HG02852 (cell line): ENCODE measurements at regions not wholly inside any gene's neighbourhood (a gene's known extent, or its start where the extent isn't known, plus 50 kb on each side); places are given as distances from the start of the nearest gene placed in this dataset.
"Not testable (repeated sequence)": the region's sequence is repeated elsewhere in the genome, so short reads cannot be mapped to it uniquely, and the experiment has no call there.

Experiments used
- ATAC-seq: cut with Tn5 transposase; IDR thresholded peaks from one replicate; pipeline ENCODE4 v1.9.1; 2021; ENCODE audit warnings: mild to moderate bottlenecking, moderate library complexity; ENCODE audit not compliant: unreplicated experiment

- ATAC-seq = no peak
Measured at GRCh38 chr5:155485386-155485785, 471.8 kb downstream of the KIF4B start.

GRCh38 chr5:155489949-155490348 is 476.4 kb downstream of the KIF4B start:
- no peak for ATAC-seq

- no peak for ATAC-seq
Measured at GRCh38 chr5:155492191-155492590, 478.6 kb downstream of the KIF4B start.

GRCh38 chr5:155504606-155505005 is 491.1 kb downstream of the KIF4B start:
- no peak for ATAC-seq

GRCh38 chr5:155507363-155507762 is 493.8 kb downstream of the KIF4B start:
- no peak for ATAC-seq

GRCh38 chr5:155508673-155509072 is 495.1 kb downstream of the KIF4B start:
- no peak for ATAC-seq

- no peak for ATAC-seq
Measured at GRCh38 chr5:155512329-155512728, 498.8 kb downstream of the KIF4B start.

GRCh38 chr5:155514105-155514563 is 500.6 kb downstream of the KIF4B start:
- no peak for ATAC-seq

- no peak for ATAC-seq
Measured at GRCh38 chr5:155522540-155522939, 509.0 kb downstream of the KIF4B start.

- ATAC-seq = no peak
Measured at GRCh38 chr5:155529362-155529761, 515.8 kb downstream of the KIF4B start.

- no peak for ATAC-seq
Measured at GRCh38 chr5:155530046-155530445, 516.5 kb downstream of the KIF4B start.

- ATAC-seq = no peak
Measured at GRCh38 chr5:155532621-155533311, 519.2 kb downstream of the KIF4B start.

GRCh38 chr5:155540000-155540595 is 526.5 kb downstream of the KIF4B start:
- ATAC-seq = no peak

- no peak for ATAC-seq
Measured at GRCh38 chr5:155546075-155546474, 532.5 kb downstream of the KIF4B start.

GRCh38 chr5:155554500-155554899 is 540.9 kb downstream of the KIF4B start:
- ATAC-seq = no peak

- no peak for ATAC-seq
Measured at GRCh38 chr5:155556222-155556621, 542.7 kb downstream of the KIF4B start.

- ATAC-seq = no peak
Measured at GRCh38 chr5:155556700-155557099, 543.1 kb downstream of the KIF4B start.

- ATAC-seq = no peak
Measured at GRCh38 chr5:155562158-155562557, 548.6 kb downstream of the KIF4B start.

GRCh38 chr5:155564541-155564940 is 551.0 kb downstream of the KIF4B start:
- ATAC-seq = no peak

- ATAC-seq = no peak
Measured at GRCh38 chr5:155575861-155576260, 562.3 kb downstream of the KIF4B start.

- ATAC-seq = not testable (repeated sequence)
Measured at GRCh38 chr5:155586808-155587207, 573.3 kb downstream of the KIF4B start.

GRCh38 chr5:155587458-155587857 is 573.9 kb downstream of the KIF4B start:
- no peak for ATAC-seq

GRCh38 chr5:155591273-155591672 is 577.7 kb downstream of the KIF4B start:
- no peak for ATAC-seq
